ENCODE measurements at regions not wholly inside any gene's neighbourhood (a gene's known extent, or its start where the extent isn't known, plus 50 kb on each side); places are given as distances from the start of the nearest gene placed in this dataset.

DNA sequence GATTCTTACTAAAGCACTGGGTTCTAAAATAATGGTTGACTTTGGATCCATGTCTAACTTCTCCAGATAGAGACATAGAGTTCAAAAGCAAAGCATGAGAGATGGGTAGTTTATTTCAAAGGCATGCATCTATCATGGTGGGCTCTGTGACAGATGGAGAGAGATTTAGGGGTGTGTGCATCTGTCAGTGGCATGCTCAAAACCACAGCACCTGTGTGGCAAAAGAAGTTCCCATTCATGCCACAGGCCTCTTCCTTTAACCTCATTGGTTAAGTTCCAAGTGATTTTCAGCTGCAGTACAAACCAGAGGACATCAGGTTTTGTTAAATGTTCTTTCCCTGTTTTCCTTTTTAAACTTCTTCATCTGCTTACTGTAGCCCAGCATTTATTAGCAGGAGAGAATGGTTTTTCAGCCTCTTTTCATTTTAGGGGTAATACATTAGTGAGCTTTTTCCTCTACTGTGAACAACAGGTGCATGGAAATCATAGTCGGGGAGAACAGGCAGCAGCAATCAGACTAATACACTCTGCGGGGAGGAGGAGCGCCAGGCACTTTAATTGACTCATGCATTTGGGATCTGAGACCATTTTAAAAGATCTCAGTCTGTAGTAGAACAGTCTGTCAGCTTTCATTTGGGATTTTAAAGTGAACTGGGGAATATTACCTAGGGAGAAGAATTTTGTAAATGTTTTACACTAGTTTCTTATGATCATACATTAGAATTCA is 52.4 kb upstream of the UPP2 start:
- no peak for DNase-seq (ENCODE audit: low read depth in 2 of 2)

DNA sequence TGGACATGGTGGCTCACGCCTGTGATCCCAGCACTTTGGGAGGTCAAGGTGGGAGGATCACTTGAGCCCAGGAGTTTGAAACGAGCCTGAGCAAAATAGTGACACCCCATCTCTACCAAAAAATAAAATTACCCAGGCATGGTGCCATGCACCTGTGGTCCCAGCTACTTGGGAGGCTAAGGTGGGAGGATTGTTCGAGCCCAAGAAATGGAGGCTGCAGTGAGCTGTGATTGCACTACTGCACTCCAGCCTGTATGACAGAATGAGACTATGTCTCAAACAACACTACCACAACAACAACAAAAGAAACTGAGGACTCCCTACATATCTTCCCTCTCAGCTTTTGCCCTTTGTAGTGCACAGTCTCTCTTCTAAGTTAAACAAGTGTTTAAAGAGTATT is 53.3 kb upstream of the UPP2 start:
- DNase-seq (ENCODE audit: low read depth in 2 of 2) = no peak

DNA sequence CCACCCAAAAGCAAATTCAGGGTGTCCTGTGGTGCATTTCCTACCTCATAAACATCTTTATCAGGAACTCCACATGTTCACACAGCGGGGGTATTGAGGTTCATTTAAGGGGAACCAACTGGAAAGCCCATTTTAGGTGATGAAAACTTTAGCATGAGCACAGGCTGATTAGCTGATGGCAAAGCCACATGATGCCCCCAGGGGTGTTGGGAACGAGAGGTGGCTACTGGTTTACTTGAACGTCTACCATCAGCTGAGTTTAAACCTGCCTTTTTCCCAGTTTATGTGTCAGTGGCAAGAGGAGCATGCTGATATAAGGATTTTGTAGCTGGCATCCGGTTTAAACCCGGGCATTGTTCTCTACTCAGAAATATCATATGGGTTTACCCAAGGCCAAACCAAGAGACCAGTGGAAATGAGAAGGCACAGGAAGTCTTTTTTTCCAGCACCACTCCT is 54.5 kb upstream of the UPP2 start:
- no peak for DNase-seq (ENCODE audit: low read depth in 2 of 2)

DNA sequence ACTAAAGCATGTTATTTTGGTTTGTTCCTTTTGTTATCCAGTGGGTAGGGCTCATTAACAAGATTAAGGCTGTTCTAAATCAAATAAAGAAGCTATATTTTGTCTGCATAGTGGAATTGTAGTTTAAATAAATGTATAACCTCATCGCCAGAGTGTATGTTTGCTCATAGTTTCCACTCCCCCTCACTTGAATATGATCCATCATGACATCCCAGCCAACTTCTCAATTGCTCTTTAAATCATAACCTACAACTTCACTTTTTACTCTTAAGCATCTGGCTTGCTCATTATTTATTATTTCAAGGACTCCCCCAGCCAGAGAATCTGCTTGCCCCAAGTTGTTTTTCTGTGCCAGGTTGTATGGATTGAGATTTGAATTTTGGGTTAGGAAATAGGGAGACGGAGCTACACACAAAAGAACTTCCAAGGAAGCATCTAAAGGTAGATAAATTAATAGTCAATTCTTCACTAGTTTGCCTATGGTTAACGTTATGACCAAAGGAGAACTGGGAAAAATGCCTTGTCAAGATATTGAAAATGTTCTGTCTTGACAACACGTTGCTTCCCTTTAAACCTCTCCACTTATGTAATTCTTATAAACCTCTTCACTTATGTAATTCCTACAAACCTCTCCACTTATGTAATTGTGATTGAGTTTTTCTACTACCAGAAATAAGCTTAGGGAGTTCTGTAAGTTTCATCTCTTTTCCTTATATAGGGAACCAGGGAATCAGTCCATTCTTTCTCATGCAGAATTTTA is 55.4 kb upstream of the UPP2 start:
- DNase-seq (ENCODE audit: low read depth in 2 of 2) = no peak

DNA sequence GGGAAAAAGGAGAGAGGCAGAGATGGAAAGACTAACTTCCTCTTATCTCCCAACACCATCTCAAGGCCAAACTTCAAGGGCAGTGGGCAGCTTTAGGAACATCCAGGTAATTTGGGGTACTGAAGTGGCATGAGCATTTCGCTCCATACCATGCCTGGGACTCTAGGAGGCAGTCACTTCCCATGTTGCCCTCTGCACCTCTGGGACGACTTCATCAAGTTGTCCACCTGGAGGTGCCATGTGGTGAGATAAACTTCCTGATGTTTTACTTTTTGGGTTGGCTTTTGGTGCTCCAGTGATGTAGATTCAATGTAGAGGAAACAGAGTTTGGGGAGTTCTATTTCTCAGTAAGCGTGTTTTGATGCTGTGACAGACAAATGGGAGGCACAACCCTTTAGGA is 56.3 kb upstream of the UPP2 start:
- DNase-seq (ENCODE audit: low read depth in 2 of 2) = no peak

DNA sequence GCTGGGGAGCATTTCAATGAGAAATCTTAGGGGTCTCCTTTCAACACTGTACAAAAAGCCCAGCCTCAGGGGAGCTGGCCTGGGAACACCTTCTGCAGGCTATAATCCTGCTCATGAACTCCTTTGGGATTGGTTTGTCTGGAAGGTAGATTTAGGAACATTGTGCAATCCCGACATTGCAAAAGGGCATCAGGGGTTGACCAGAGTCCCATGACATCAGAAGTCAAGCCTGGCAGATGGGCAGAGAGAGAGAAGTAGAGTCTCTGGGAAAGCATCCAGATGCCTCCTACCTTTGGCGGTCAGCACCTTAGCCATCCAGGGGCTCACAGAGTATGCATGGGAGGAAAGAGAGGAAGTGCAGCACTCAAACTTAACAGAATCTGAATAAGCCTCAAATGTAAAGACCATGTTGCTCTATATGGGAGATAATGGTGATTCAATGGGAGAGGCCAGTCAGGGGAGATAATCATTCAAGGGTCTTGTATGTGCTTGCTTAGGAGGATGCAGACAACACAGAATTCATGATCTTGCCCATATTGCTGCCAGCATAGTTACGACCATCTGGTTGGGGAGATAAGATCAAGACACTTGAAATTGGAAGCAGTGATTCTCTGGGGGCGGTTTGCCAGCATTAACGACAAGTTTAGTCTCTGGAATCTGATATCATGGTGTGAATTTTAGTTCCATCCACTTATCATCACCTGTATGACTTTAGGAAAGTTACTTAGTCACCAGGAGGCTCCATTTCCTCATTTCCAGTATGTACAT is 58.3 kb upstream of the UPP2 start:
- DNase-seq (ENCODE audit: low read depth in 2 of 2) = no peak

GRCh38 chr2:158042666-158043065 is 59.0 kb upstream of the UPP2 start:
- no peak for DNase-seq (ENCODE audit: low read depth in 2 of 2)

DNA sequence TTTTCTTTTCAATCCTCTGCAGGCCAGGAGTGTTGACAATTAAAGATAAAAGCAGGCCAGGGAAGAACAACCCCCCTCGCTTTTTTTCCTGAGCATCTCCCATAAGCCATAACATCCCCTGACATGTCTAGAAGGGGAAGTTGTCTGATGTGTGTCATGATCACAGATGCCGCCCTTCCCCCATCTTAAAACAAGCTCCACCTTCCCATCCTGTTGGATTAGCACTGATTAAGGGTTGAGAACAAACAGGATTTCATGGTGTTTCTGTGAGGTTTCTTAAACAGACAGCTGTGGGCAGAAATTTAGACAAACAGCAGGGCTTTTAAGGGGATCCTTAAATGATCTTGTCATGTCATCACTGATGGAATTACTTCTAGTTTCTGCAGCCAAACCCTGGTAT is 59.4 kb upstream of the UPP2 start:
- DNase-seq (ENCODE audit: low read depth in 2 of 2) = no peak

DNA sequence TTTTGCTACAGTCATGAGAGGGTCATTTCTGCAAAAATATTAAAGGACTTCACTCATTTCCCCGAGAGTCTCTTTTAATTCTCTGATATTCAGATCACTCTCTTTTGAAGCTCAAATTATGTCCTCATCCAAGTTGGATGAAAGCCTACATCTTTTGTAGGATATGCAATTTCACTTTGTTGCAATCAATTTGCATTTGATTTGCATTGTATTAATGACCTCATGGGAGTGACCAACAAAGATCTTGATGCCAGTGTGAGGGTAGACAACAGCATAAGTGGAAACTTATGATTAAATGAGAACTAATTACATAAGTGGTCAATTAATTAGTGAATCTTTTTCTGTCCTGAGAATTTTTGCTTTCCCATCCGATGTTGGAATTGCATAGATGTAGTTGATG is 60.3 kb upstream of the UPP2 start:
- no peak for DNase-seq (ENCODE audit: low read depth in 2 of 2)

GRCh38 chr2:158038901-158039300 is 62.8 kb upstream of the UPP2 start:
- DNase-seq (ENCODE audit: low read depth in 2 of 2) = no peak

- DNase-seq (ENCODE audit: low read depth in 2 of 2) = no peak
Observed at GRCh38 chr2:158034198-158034866, 67.3 kb upstream of the UPP2 start.

DNA sequence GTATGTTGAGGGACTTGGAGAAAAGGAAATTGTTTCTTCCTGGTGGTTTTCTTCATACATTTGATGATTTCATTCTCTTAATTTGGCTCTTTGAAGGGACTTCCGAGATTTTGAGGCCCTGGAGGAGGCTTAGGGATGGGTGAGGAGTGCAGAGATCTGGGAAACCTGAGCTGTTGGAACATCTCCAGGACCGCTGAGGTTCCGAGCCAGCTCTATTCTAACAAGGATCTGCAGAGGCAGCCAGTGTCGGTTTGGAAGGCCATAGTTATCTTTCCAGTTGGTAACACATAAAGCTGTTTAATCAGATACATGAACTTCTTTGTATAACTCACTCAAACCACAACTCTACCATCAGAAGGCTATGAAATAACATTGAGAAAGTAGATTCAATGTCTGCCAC is 70.3 kb upstream of the UPP2 start:
- no peak for DNase-seq (ENCODE audit: low read depth in 2 of 2)

DNA sequence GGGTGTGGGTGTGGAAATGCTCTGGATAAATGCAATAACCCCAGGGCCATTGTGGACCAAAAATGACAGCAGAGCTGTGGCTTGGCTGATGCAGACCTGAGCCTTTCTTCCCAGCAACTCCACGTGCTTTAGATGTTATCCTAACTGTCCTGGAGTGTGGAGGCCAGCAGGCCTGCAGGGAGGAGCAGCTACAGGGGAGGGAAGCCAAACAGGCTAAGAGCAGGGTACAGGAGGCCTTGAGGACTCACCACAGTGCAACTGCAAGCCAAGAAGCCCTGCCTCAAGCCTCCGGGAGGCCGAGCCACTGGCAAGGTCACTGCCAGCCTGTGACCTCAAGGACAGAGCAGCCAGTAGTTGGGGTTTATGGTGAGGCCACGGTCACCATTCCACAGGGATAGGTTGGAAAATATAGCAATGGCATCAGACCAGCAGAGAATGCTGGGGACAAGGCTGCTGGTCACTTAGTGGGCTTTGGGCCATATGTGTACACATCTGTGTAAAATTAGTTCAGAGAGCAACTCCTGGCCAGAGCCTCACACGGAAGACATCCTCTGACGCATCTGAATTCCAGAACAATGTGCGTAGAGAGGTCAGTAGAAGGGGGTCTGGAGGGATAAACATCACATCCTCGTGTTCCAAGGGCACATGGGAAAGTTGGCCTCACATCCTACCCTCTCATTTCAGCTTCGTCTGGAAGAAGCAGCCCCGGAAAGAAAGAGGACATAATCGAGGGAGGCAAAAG is 76.2 kb upstream of the UPP2 start:
- DNase-seq (ENCODE audit: low read depth in 2 of 2) = no peak

- peak; percentile 29 to 54 for DNase-seq (ENCODE audit: low read depth in 2 of 2)
Observed at GRCh38 chr2:158024288-158024898, 77.3 kb upstream of the UPP2 start.

- no peak for DNase-seq (ENCODE audit: low read depth in 2 of 2)
Observed at GRCh38 chr2:158022888-158023287, 78.8 kb upstream of the UPP2 start.

DNA sequence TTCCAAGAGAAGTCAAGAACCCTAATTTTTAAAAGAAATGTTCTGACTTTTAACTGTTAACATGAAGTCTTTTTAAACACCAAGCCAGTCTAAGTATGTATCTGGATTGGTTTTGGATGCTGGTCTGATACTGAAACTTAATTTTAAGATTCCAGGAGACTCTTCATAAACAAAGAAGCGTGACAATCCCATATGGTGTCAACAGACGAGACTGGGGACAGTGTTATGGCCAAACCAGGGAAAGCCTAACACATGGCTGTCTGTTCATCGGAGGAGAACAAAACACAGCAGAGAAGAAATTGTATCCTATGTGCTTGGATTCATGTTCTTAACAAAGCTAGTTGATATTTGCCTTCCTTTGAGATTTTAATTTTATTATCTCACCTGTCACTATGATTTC is 80.5 kb upstream of the UPP2 start:
- DNase-seq (ENCODE audit: low read depth in 2 of 2) = no peak

GRCh38 chr2:158015428-158016076 is 86.1 kb upstream of the UPP2 start:
- DNase-seq (ENCODE audit: low read depth in 2 of 2) = no peak

DNA sequence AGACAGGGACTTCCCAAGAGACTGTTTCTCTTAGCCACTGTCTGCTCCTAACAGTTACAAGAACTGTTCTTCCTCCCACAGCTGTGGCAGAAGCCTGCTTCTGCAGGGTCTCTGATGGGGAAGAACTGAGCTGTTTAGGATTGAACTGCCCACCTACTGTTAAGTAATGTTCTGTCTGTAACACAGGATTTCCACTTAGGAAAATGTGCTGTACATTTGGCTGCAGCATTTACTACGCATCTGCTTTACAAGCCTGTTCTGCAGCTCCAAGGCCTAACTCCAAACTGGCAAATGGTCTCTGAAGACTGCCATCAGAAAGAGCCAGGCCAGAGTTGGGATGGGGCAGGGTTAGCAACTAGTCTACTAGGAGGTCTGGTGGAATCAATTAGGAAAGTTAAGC is 87.8 kb upstream of the UPP2 start:
- DNase-seq (ENCODE audit: low read depth in 2 of 2) = no peak

DNA sequence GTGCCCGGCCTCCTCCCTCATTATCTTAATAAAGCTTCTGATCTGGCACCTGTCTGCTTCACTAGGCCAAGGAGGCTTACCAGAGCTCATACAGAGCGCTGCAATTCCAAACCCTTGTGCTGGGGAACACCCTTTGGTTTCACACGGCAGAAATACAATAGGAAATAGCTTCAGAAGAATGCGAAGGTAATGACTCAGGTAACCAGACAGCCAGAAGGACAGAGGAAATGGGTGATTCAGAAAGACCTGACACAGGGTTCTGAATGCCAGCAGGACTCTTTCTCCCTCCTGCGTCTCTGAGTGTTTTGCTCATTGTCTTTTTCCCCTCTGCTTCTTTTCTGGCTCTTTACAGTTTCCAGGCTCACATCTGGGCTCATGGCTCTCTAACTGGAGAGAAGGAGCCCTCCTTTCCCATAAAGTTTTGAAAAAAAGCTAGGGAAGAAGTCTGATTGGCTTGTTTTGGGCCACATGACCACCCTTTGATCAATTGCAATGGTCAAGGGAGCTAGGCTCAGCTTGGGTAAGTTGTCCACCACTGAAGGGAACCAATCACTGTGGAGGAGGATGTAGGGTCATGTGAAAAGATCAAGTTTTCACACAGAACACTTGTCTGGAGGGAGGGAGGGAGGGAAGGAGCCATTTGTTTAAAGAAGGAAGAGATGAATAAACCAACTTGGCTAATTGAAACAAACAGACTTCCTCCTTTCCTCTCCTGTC is 90.5 kb upstream of the UPP2 start:
- no peak for DNase-seq (ENCODE audit: low read depth in 2 of 2)

- no peak for DNase-seq (ENCODE audit: low read depth in 2 of 2)
Observed at GRCh38 chr2:158009399-158009798, 92.3 kb upstream of the UPP2 start.

Data from stimulated activated CD4-positive, alpha-beta T cell treated with anti-CD3 and anti-CD28 coated beads, Interleukin-12 subunit alpha, Interleukin-12 subunit beta, amount 100 ng/mL, for 24 hours (primary cell).